Adrenal gland (tissue), 5 donors: ENCODE measurements at regions not wholly inside any gene's neighbourhood (a gene's known extent, or its start where the extent isn't known, plus 50 kb on each side); places are given as distances from the start of the nearest gene placed in this dataset.

ENCODE experiments used
- CTCF ChIP-seq, 6 experiments: fragments of 450-650 bp in 4 of 6; fragments of 200-600 bp in 2 of 6; sonication (generic) in 1 of 6; IDR thresholded peaks; 1 replicate in 5 of 6; 2 replicates in 1 of 6; pipeline versions ENCODE4 v1.5.1 to v1.8.0; 2016 to 2021; ENCODE audit warnings: antibody characterized with exemption in 6 of 6, mild to moderate bottlenecking in 2 of 6, moderate library complexity in 1 of 6
- POLR2A ChIP-seq, 2 donors: fragments of 450-650 bp; IDR thresholded peaks; one replicate each; pipeline ENCODE4 v1.6.1; 2017; ENCODE audit warnings: antibody characterized with exemption in 2 of 2, mild to moderate bottlenecking in 2 of 2, moderate library complexity in 1 of 2
- donor health status: DM: no; HTN: no; CAD: no.

GRCh38 chr9:7241694-7242093 lies 483.9 kb downstream of the KDM4C start:
- TF ChIP-seq POLR2A (IDR thresholded peaks at IDR 0.05) (no peak), CTCF (IDR thresholded peaks at IDR 0.05) (no peak)
